DND-41 (cell line): ENCODE measurements at regions not wholly inside any gene's neighbourhood (a gene's known extent, or its start where the extent isn't known, plus 50 kb on each side); places are given as distances from the start of the nearest gene placed in this dataset.

Experiments used
- ATAC-seq: fragments of 200-7000 bp; cut with Tn5 transposase; 3 replicates; pipeline ENCODE4 v1.9.1; 2021; ENCODE audit warnings: low read depth; ENCODE audit not compliant: insufficient read depth
- DNase-seq: peaks from one replicate; pipeline ENCODE4 v3.0.0-alpha.2; 2020
- H2AFZ ChIP-seq: 2 replicates; pipeline ENCODE4 v1.6.0; 2012; ENCODE audit warnings: low read depth, low read length
- H3K27ac ChIP-seq: 2 replicates; pipeline ENCODE4 v1.5.1; 2012; ENCODE audit warnings: low read length, inconsistent platforms
- H3K27me3 ChIP-seq: fragments of 200-600 bp; sonication (generic); 2 replicates; pipeline ENCODE4 v1.6.0; 2012; ENCODE audit warnings: low read length, mild to moderate bottlenecking, inconsistent platforms; ENCODE audit not compliant: insufficient read depth, poor library complexity
- H3K36me3 ChIP-seq: 2 replicates; pipeline ENCODE4 v1.5.1; 2012; ENCODE audit warnings: low read length, inconsistent platforms; ENCODE audit not compliant: insufficient read depth
- H3K4me1 ChIP-seq: 2 replicates; pipeline ENCODE4 v1.5.1; 2012; ENCODE audit warnings: mild to moderate bottlenecking, low read length; ENCODE audit not compliant: insufficient read depth
- H3K4me2 ChIP-seq: 2 replicates; pipeline ENCODE4 v1.6.0; 2012; ENCODE audit warnings: mild to moderate bottlenecking, moderate library complexity, low read length, inconsistent platforms; ENCODE audit not compliant: insufficient read depth
- H3K4me3 ChIP-seq, 2 experiments: fragments of 200-600 bp in 1 of 2; shearing (Covaris generic) in 1 of 2; 2 replicates each; pipeline ENCODE4 v1.5.1; 2012 to 2016; ENCODE audit warnings: inconsistent platforms in 2 of 2, low read length in 2 of 2, mild to moderate bottlenecking in 2 of 2, low read depth in 1 of 2, moderate library complexity in 1 of 2
- H3K79me2 ChIP-seq: 2 replicates; pipeline ENCODE4 v1.6.0; 2012; ENCODE audit warnings: low read length, inconsistent platforms; ENCODE audit not compliant: insufficient read depth
- H3K9ac ChIP-seq: 2 replicates; pipeline ENCODE4 v1.6.0; 2012; ENCODE audit warnings: low read depth, mild to moderate bottlenecking, inconsistent platforms, low read length, moderate library complexity
- H3K9me3 ChIP-seq: 2 replicates; pipeline ENCODE4 v1.5.1; 2012; ENCODE audit warnings: low read length, moderate library complexity, mild to moderate bottlenecking, inconsistent platforms; ENCODE audit not compliant: insufficient read depth, severe bottlenecking
- H4K20me1 ChIP-seq: 2 replicates; pipeline ENCODE4 v1.6.0; 2012; ENCODE audit warnings: low read length; ENCODE audit not compliant: insufficient read depth
- EZH2 ChIP-seq: IDR thresholded peaks from 3 replicates; pipeline ENCODE4 v1.6.1; 2012; ENCODE audit warnings: borderline replicate concordance, low read depth, mild to moderate bottlenecking, moderate library complexity, low read length, inconsistent platforms; ENCODE audit not compliant: severe bottlenecking
- TF ChIP-seq, protein P1 (sequence below): IDR thresholded peaks from 2 replicates; pipeline ENCODE4 v1.5.1; 2012; ENCODE audit warnings: borderline replicate concordance, low read length, moderate library complexity, mild to moderate bottlenecking; ENCODE audit not compliant: poor library complexity, severe bottlenecking; ENCODE audit errors: extremely low read depth

DNA sequence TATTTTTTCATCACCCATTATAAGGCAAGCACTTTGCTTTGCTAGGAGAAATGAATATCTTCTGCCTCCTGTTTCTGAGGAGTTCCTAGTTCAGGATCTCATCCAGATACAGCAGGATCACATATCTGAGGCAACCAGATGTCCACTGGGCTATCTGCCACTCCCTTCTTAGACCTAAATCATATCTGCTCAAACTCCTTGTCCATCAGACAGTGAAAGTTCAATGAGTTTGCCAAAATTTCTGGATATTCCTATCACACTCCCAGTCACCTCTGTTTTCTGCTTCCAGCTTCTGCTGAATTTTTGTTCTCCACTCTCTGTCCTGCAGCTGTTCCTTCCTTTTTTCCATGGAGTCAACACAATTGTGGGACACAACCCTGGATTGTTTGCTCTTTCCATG lies 54.2 kb upstream of the BASP1 start:
- Histone ChIP-seq H3K36me3 (no peaks in the 10 kb centered on the region), H3K9me3 (peaks cover 3% of the 10 kb centered on the region), H3K9ac (no peak overlapping the region), H3K4me1 (no peaks in the 10 kb centered on the region), H3K27me3 (no peaks in the 10 kb centered on the region), H3K4me2 (no peak overlapping the region), H3K4me3 (no peak overlapping the region), H4K20me1 (no peaks in the 10 kb centered on the region), H3K79me2 (no peaks in the 10 kb centered on the region), H2AFZ (no peak overlapping the region), H3K27ac (no peak overlapping the region)
- TF ChIP-seq, protein P1, sequence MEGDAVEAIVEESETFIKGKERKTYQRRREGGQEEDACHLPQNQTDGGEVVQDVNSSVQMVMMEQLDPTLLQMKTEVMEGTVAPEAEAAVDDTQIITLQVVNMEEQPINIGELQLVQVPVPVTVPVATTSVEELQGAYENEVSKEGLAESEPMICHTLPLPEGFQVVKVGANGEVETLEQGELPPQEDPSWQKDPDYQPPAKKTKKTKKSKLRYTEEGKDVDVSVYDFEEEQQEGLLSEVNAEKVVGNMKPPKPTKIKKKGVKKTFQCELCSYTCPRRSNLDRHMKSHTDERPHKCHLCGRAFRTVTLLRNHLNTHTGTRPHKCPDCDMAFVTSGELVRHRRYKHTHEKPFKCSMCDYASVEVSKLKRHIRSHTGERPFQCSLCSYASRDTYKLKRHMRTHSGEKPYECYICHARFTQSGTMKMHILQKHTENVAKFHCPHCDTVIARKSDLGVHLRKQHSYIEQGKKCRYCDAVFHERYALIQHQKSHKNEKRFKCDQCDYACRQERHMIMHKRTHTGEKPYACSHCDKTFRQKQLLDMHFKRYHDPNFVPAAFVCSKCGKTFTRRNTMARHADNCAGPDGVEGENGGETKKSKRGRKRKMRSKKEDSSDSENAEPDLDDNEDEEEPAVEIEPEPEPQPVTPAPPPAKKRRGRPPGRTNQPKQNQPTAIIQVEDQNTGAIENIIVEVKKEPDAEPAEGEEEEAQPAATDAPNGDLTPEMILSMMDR, result no peak
- no peak for TF ChIP-seq EZH2
- DNase-seq (no peak), ATAC-seq (no peak)

DNA sequence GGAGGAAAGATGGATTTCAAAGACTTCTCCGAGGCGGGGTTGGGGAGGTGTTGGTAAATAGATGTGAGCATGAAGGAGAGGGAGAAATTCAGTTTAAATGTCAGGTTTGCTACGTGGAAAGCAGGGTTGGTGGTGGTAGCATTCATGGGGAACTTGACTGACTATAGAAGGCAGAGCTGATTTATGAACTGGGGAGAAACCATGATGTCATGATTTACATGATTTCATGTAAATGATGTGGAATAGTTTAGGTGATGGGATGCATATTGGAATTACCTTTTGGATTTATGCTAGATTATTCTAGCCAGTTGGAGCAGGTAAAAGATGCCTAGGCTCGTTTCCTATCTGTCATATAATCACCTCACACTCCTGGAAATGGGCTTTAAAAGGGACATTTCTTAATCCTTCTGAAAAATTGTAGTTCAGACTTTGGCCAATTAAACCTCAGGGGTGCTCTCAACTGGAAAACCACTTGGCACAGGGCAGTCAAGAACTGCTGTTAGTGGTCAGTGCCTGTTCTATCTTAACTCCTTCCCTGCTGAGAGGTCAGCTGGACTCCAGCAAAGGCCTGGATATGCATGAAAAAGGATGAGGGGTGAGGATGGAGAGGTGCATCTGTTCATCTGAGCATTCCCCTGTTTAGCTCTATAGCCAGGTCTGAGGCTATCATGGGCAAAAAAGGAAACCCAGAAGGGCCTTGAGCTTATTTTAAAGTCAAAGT lies 50.1 kb upstream of the BASP1 start:
- no peak for DNase-seq
- no peaks in the 10 kb centered on the region for H3K79me2 ChIP-seq
- H3K36me3 ChIP-seq, result no peaks in the 10 kb centered on the region
- H3K4me2 ChIP-seq, result no peak overlapping the region
- H3K4me1 ChIP-seq, result no peaks in the 10 kb centered on the region
- H3K9me3 ChIP-seq, result peaks cover 3% of the 10 kb centered on the region
- H3K27me3 ChIP-seq, result no peaks in the 10 kb centered on the region
- no peak overlapping the region for H3K4me3 ChIP-seq
- H4K20me1 ChIP-seq, result no peaks in the 10 kb centered on the region
- no peak for TF ChIP-seq EZH2
- TF ChIP-seq, protein P1, result no peak
- no peak overlapping the region for H2AFZ ChIP-seq
- H3K27ac ChIP-seq, result no peak overlapping the region
- no peak for ATAC-seq
- H3K9ac ChIP-seq, result no peak overlapping the region
